ENCODE measurements at regions not wholly inside any gene's neighbourhood (a gene's known extent, or its start where the extent isn't known, plus 50 kb on each side); places are given as distances from the start of the nearest gene placed in this dataset.

- DNase-seq: no peak
Observed at GRCh38 chr12:30144777-30145683, 361.3 kb upstream of the TMTC1 start.

GRCh38 chr12:30142301-30142700 lies 358.6 kb upstream of the TMTC1 start:
- DNase-seq: no peak

- DNase-seq: no peak
Observed at GRCh38 chr12:30138483-30138882, 354.7 kb upstream of the TMTC1 start.

- no peak for DNase-seq
Observed at GRCh38 chr12:30136696-30137095, 353.0 kb upstream of the TMTC1 start.

GRCh38 chr12:30135776-30136175 lies 352.0 kb upstream of the TMTC1 start:
- no peak for DNase-seq

GRCh38 chr12:30134229-30134628 lies 350.5 kb upstream of the TMTC1 start:
- DNase-seq: no peak

- DNase-seq: no peak
Observed at GRCh38 chr12:30126944-30127343, 343.2 kb upstream of the TMTC1 start.

- DNase-seq: no peak
Observed at GRCh38 chr12:30120522-30120921, 336.8 kb upstream of the TMTC1 start.

GRCh38 chr12:30117483-30117882 lies 333.7 kb upstream of the TMTC1 start:
- no peak for DNase-seq

- DNase-seq: no peak
Observed at GRCh38 chr12:30111719-30112118, 328.0 kb upstream of the TMTC1 start.

- no peak for DNase-seq
Observed at GRCh38 chr12:30110958-30111586, 327.3 kb upstream of the TMTC1 start.

- no peak for DNase-seq
Observed at GRCh38 chr12:30110498-30110897, 326.8 kb upstream of the TMTC1 start.

- DNase-seq: no peak
Observed at GRCh38 chr12:30108666-30109065, 324.9 kb upstream of the TMTC1 start.

- DNase-seq: no peak
Observed at GRCh38 chr12:30106204-30106965, 322.6 kb upstream of the TMTC1 start.

GRCh38 chr12:30105505-30105904 lies 321.8 kb upstream of the TMTC1 start:
- no peak for DNase-seq

GRCh38 chr12:30104971-30105370 lies 321.2 kb upstream of the TMTC1 start:
- no peak for DNase-seq

- no peak for DNase-seq
Observed at GRCh38 chr12:30100741-30101140, 317.0 kb upstream of the TMTC1 start.

GRCh38 chr12:30098677-30099076 lies 314.9 kb upstream of the TMTC1 start:
- DNase-seq: no peak

GRCh38 chr12:30095511-30095910 lies 311.8 kb upstream of the TMTC1 start:
- no peak for DNase-seq

- DNase-seq: no peak
Observed at GRCh38 chr12:30092983-30093617, 309.4 kb upstream of the TMTC1 start.

GRCh38 chr12:30090258-30090657 lies 306.5 kb upstream of the TMTC1 start:
- DNase-seq: no peak

GRCh38 chr12:30088259-30088995 lies 304.7 kb upstream of the TMTC1 start:
- no peak for DNase-seq

Measured in inflammatory macrophage treated with lipopolysaccharide for 1 hour (primary cell).